Prostate gland (tissue), 2 donors: ENCODE measurements at regions not wholly inside any gene's neighbourhood (a gene's known extent, or its start where the extent isn't known, plus 50 kb on each side); places are given as distances from the start of the nearest gene placed in this dataset.
"Not testable (repeated sequence)": the region's sequence is repeated elsewhere in the genome, so short reads cannot be mapped to it uniquely, and the experiment has no call there.

Experiments
- DNase-seq: peaks from one replicate; pipeline ENCODE4 v3.0.0-alpha.2; 2019; ENCODE audit warnings: low spot score
- H3K27ac ChIP-seq, 2 donors: fragments of 200-600 bp; sonication (generic); 2 replicates each; pipeline ENCODE4 v1.5.1; 2017 to 2019
- H3K27me3 ChIP-seq: fragments of 200-600 bp; sonication (generic); replicated peaks from 2 replicates; pipeline ENCODE4 v1.5.1; 2019; ENCODE audit not compliant: insufficient read depth
- H3K36me3 ChIP-seq, 2 donors: fragments of 200-600 bp; sonication (generic); 1 replicate in 1 of 2; 2 replicates in 1 of 2; pipeline versions ENCODE4 v1.5.1 to v1.8.1; 2017 to 2019
- H3K4me1 ChIP-seq: fragments of 200-600 bp; sonication (generic); replicated peaks from 2 replicates; pipeline ENCODE4 v1.5.1; 2019
- H3K4me3 ChIP-seq, 2 donors: fragments of 200-600 bp; sonication (generic); 2 replicates each; pipeline ENCODE4 v1.5.1; 2017 to 2019
- H3K9me3 ChIP-seq: fragments of 200-600 bp; sonication (generic); 2 replicates; pipeline ENCODE4 v1.5.1; 2017
- POLR2A ChIP-seq: fragments of 450-650 bp; IDR thresholded peaks from one replicate; pipeline ENCODE4 v1.6.1; 2016; ENCODE audit warnings: antibody characterized with exemption, mild to moderate bottlenecking
- POLR2AphosphoS5 ChIP-seq: sonication (generic); formaldehyde crosslinking; IDR thresholded peaks from one replicate; pipeline ENCODE4 v1.6.1; 2017; ENCODE audit warnings: antibody characterized with exemption
- WGBS: methylation state at CpG from one replicate; pipeline ENCODE4 v1.1.5; 2018; 5-methylcytosine and 5-hydroxymethylcytosine counted together
- intact Hi-C: fragments of 100-400 bp; cut with DNase I; formaldehyde crosslinking; loops from one replicate; pipeline ENCODE4 v1.14.2; 2022
- TF ChIP-seq, protein P1 (sequence below), 4 experiments: fragments of 200-600 bp in 2 of 4; fragments of 450-650 bp in 2 of 4; sonication (generic) in 2 of 4; IDR thresholded peaks; 1 replicate in 3 of 4; 2 replicates in 1 of 4; pipeline ENCODE4 v1.5.1; 2016 to 2019; ENCODE audit warnings: antibody characterized with exemption in 4 of 4, mild to moderate bottlenecking in 2 of 4, moderate library complexity in 2 of 4

DNA sequence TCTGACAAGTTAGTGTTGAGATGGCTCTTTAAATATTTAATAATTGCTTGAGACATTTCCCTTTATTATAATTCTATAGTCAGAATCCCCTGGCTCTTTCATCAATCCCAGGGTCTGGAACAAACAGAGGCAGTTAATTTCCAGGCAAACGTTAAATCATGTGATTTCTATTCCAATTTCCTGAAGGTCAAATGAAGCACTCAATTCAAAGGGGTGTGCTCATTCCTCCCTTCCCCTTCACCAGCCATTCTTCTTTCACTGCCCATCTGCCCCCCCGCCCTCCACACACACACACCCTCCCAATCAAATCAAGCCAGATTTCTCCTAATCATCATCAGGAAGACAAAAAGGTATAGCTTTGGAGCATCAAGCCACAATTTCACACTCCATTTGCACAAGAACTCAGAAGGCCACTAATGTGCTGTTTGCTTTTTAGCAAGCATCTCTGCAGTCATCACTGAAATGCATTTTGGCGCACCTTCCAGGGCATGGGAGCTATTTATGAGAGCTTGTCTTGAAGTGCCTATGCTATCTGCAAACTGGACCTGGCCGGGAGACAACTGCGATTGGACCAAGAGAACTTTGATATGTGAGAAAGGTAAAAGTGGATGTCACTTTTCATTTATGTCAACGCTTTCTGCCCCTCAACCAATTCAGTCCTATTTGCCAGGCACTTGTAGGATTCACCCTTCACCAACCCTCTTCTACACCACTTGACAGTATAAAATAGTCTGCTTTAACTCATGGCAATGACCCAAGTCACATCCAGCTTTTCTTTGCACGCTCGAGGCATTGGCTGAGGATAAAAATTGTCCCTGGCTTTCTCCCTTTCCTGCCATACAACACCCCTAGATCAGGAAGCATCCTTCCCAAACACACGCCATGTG lies 315.1 kb upstream of the API5 start:
- Histone ChIP-seq H3K27ac (no peak overlapping the region), H3K9me3 (no peaks in the 10 kb centered on the region), H3K36me3 (no peaks in the 10 kb centered on the region), H3K27me3 (no peaks in the 10 kb centered on the region), H3K4me3 (no peak overlapping the region), H3K4me1 (no peaks in the 10 kb centered on the region)
- intact Hi-C loops: no loop called here
- TF ChIP-seq, protein P1, sequence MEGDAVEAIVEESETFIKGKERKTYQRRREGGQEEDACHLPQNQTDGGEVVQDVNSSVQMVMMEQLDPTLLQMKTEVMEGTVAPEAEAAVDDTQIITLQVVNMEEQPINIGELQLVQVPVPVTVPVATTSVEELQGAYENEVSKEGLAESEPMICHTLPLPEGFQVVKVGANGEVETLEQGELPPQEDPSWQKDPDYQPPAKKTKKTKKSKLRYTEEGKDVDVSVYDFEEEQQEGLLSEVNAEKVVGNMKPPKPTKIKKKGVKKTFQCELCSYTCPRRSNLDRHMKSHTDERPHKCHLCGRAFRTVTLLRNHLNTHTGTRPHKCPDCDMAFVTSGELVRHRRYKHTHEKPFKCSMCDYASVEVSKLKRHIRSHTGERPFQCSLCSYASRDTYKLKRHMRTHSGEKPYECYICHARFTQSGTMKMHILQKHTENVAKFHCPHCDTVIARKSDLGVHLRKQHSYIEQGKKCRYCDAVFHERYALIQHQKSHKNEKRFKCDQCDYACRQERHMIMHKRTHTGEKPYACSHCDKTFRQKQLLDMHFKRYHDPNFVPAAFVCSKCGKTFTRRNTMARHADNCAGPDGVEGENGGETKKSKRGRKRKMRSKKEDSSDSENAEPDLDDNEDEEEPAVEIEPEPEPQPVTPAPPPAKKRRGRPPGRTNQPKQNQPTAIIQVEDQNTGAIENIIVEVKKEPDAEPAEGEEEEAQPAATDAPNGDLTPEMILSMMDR (IDR thresholded peaks at IDR 0.05): no peak
- TF ChIP-seq POLR2A (no peak), POLR2AphosphoS5 (no peak)
- WGBS: 68% methylated on average over 9 of the region's 9 CpGs
- no peak for DNase-seq

DNA sequence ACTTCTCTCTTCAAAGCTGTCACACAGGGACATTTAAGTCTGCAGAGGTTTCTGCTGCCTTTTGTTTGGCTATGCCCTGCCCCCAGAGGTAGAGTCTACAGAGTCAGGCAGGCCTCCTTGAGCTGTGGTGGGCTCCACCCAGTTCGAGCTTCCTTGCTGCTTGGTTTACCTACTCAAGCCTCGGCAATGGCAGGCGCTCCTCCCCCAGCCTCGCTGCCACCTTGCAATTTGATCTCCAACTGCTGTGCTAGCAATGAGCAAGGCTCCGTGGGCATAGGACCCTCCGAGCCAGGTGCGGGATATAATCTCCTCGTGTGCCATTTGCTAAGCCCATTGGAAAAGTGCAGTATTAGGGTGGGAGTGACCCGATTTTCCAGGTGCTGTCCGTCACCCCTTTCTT lies 306.9 kb upstream of the API5 start:
- H3K27ac ChIP-seq, H3K36me3 ChIP-seq, intact Hi-C loops, H3K4me3 ChIP-seq, H3K4me1 ChIP-seq, DNase-seq, H3K9me3 ChIP-seq, H3K27me3 ChIP-seq: not testable (repeated sequence)
- WGBS: 94% methylated on average over 10 of the region's 10 CpGs

DNA sequence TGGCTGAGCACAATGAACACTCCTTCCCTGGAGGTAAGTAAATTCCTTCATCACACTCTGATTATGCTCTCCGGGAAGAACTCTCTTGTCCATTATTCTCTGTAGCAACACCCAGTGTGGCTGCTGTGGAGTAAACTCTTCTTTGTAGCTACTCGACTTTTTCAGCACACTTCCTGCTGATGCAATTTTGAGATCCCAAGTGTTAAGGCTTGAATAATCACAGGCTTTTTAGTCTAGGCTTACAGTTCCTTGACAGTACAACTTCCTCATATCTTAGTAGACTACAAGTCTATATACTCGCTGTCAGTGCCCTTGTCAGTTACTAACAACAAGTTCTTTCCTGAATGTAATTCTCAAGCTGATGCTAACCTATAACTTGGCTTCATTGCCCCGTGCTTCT lies 301.8 kb upstream of the API5 start:
- DNase-seq: no peak
- Histone ChIP-seq H3K36me3 (no peaks in the 10 kb centered on the region), H3K27ac (no peak overlapping the region), H3K9me3 (no peaks in the 10 kb centered on the region), H3K4me1 (no peaks in the 10 kb centered on the region), H3K27me3 (no peaks in the 10 kb centered on the region), H3K4me3 (no peak overlapping the region)
- 39% methylated on average over 4 of the region's 4 CpGs for WGBS
- intact Hi-C loops: no loop called here
- TF ChIP-seq POLR2A: no peak
- TF ChIP-seq, protein P1 (IDR thresholded peaks at IDR 0.05): no peak
- TF ChIP-seq POLR2AphosphoS5: no peak

DNA sequence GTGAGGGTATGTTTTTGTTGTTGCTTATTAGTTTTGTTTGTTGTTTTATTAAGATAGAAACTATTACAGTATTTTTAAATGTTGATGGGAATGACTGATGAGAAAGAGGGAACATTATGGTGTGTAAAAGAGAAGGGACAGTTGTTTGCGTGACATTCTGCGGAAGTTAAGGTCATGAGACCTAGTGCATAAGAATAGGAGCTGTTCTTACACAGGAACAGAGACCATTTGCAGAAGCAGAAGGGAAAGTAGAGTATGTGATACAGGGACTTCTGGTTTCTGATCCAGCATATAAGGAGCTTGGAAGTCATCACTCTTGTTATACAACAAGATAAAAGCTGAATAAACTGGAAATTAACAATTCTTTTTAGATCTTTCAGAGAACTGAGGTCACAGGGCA lies 299.2 kb upstream of the API5 start:
- no peak for DNase-seq
- Histone ChIP-seq H3K27ac (no peak overlapping the region), H3K4me3 (no peak overlapping the region), H3K4me1 (no peaks in the 10 kb centered on the region), H3K36me3 (no peaks in the 10 kb centered on the region), H3K9me3 (no peaks in the 10 kb centered on the region), H3K27me3 (no peaks in the 10 kb centered on the region)
- intact Hi-C loops: no loop called here
- 89% methylated on average over 2 of the region's 2 CpGs for WGBS
- TF ChIP-seq POLR2AphosphoS5 (no peak), POLR2A (no peak)
- TF ChIP-seq, protein P1 (IDR thresholded peaks at IDR 0.05): no peak

DNA sequence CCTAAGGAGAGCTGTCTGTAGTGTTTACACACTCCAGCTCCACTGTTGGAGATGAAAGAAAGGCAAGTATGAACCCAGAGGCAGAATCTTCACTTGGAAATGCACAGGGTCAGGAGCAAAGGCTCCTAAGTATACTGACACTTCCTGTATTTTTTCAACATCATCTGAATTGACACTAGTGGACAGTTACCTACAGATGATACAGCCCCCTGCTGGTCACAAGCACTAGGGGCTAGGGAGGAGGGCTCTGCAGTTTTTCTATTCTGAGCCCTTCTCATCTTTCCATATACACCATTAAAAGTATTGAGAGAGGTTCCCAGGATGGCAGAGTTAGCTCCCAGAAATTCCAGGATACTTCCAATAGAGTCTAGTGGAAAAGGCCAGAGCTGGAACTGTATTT lies 290.3 kb upstream of the API5 start:
- H3K27ac ChIP-seq: no peak overlapping the region
- intact Hi-C loops: no loop called here
- no peaks in the 10 kb centered on the region for H3K9me3 ChIP-seq
- no peak overlapping the region for H3K4me3 ChIP-seq
- no peaks in the 10 kb centered on the region for H3K36me3 ChIP-seq
- TF ChIP-seq, protein P1 (IDR thresholded peaks at IDR 0.05): peak in 1 of 4 experiments; percentile 21
- no peak for TF ChIP-seq POLR2AphosphoS5
- DNase-seq: no peak
- no peaks in the 10 kb centered on the region for H3K27me3 ChIP-seq
- H3K4me1 ChIP-seq: no peaks in the 10 kb centered on the region
